ENCODE measurements at regions not wholly inside any gene's neighbourhood (a gene's known extent, or its start where the extent isn't known, plus 50 kb on each side); places are given as distances from the start of the nearest gene placed in this dataset.

GRCh38 chr2:143968860-143969259 lies 551.1 kb downstream of the ZEB2 start:
- no peak for DNase-seq (ENCODE audit: extremely low read depth in 1 of 2, low read depth in 1 of 2)

GRCh38 chr2:143968360-143968759 lies 551.6 kb downstream of the ZEB2 start:
- DNase-seq (ENCODE audit: extremely low read depth in 1 of 2, low read depth in 1 of 2) = no peak

- DNase-seq (ENCODE audit: extremely low read depth in 1 of 2, low read depth in 1 of 2) = no peak
These were observed 554.3 kb downstream of the ZEB2 start for GRCh38 chr2:143965493-143966164.

GRCh38 chr2:143964891-143965290 lies 555.0 kb downstream of the ZEB2 start:
- DNase-seq (ENCODE audit: extremely low read depth in 1 of 2, low read depth in 1 of 2) = no peak

- no peak for DNase-seq (ENCODE audit: extremely low read depth in 1 of 2, low read depth in 1 of 2)
These were observed 559.7 kb downstream of the ZEB2 start for GRCh38 chr2:143960177-143960576.

GRCh38 chr2:143957321-143957720 lies 562.6 kb downstream of the ZEB2 start:
- no peak for DNase-seq (ENCODE audit: extremely low read depth in 1 of 2, low read depth in 1 of 2)

GRCh38 chr2:143955401-143956065 lies 564.4 kb downstream of the ZEB2 start:
- DNase-seq (ENCODE audit: extremely low read depth in 1 of 2, low read depth in 1 of 2) = no peak

GRCh38 chr2:143954844-143955243 lies 565.1 kb downstream of the ZEB2 start:
- no peak for DNase-seq (ENCODE audit: extremely low read depth in 1 of 2, low read depth in 1 of 2)

GRCh38 chr2:143954186-143954585 lies 565.7 kb downstream of the ZEB2 start:
- DNase-seq (ENCODE audit: extremely low read depth in 1 of 2, low read depth in 1 of 2) = no peak

- no peak for DNase-seq (ENCODE audit: extremely low read depth in 1 of 2, low read depth in 1 of 2)
These were observed 566.4 kb downstream of the ZEB2 start for GRCh38 chr2:143953451-143954030.

GRCh38 chr2:143952536-143952935 lies 567.4 kb downstream of the ZEB2 start:
- no peak for DNase-seq (ENCODE audit: extremely low read depth in 1 of 2, low read depth in 1 of 2)

- DNase-seq (ENCODE audit: extremely low read depth in 1 of 2, low read depth in 1 of 2) = no peak
These were observed 569.2 kb downstream of the ZEB2 start for GRCh38 chr2:143950704-143951103.

GRCh38 chr2:143949121-143949848 lies 570.6 kb downstream of the ZEB2 start:
- no peak for DNase-seq (ENCODE audit: extremely low read depth in 1 of 2, low read depth in 1 of 2)

GRCh38 chr2:143948710-143949109 lies 571.2 kb downstream of the ZEB2 start:
- no peak for DNase-seq (ENCODE audit: extremely low read depth in 1 of 2, low read depth in 1 of 2)

- DNase-seq (ENCODE audit: extremely low read depth in 1 of 2, low read depth in 1 of 2) = no peak
These were observed 573.2 kb downstream of the ZEB2 start for GRCh38 chr2:143946436-143947391.

- no peak for DNase-seq (ENCODE audit: extremely low read depth in 1 of 2, low read depth in 1 of 2)
These were observed 577.4 kb downstream of the ZEB2 start for GRCh38 chr2:143942486-143942885.

- DNase-seq (ENCODE audit: extremely low read depth in 1 of 2, low read depth in 1 of 2) = no peak
These were observed 579.2 kb downstream of the ZEB2 start for GRCh38 chr2:143940720-143941119.

GRCh38 chr2:143939626-143940330 lies 580.1 kb downstream of the ZEB2 start:
- no peak for DNase-seq (ENCODE audit: extremely low read depth in 1 of 2, low read depth in 1 of 2)

GRCh38 chr2:143937723-143938350 lies 582.1 kb downstream of the ZEB2 start:
- no peak for DNase-seq (ENCODE audit: extremely low read depth in 1 of 2, low read depth in 1 of 2)
